ENCODE measurements at regions not wholly inside any gene's neighbourhood (a gene's known extent, or its start where the extent isn't known, plus 50 kb on each side); places are given as distances from the start of the nearest gene placed in this dataset.

DNA sequence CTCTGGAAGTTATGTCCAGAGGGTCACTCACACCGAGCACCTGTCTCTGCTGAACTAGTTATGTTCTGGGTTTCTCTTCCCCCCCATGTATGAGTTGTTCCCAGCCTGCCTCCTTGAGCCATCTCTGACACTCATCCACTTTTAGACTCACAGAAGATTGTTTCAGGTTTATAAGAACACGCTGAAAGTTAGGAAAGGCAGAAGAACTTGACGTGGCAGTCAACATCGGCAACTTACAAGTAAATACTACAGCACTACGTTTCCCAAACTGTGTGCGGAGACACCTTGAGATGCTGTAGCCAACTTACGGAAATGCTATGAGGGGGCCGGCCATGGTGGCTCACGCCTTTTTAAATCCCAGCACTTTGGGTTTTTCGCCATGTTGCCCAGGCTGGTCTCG lies 318.0 kb downstream of the ZNF621 start:
- TF ChIP-seq CTCF (IDR thresholded peaks at IDR 0.05): no peak
- no peak for TF ChIP-seq POLR2A (IDR thresholded peaks at IDR 0.05)
